ENCODE measurements at regions not wholly inside any gene's neighbourhood (a gene's known extent, or its start where the extent isn't known, plus 50 kb on each side); places are given as distances from the start of the nearest gene placed in this dataset.

GRCh38 chr16:54623636-54624035 is 307.0 kb upstream of the IRX5 start (continued):
- TF ChIP-seq, protein P1, sequence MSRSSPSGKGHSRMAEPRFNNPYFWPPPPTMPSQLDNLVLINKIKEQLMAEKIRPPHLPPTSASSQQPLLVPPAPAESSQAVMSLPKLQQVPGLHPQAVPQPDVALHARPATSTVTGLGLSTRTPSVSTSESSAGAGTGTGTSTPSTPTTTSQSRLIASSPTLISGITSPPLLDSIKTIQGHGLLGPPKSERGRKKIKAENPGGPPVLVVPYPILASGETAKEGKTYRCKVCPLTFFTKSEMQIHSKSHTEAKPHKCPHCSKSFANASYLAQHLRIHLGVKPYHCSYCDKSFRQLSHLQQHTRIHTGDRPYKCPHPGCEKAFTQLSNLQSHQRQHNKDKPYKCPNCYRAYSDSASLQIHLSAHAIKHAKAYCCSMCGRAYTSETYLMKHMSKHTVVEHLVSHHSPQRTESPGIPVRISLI (tag by site-specific recombination; IDR thresholded peaks at IDR 0.05) = no peak
- no peak for TF ChIP-seq REPIN1 (tag by site-specific recombination; IDR thresholded peaks at IDR 0.05; ENCODE audit: low read depth)

DNA sequence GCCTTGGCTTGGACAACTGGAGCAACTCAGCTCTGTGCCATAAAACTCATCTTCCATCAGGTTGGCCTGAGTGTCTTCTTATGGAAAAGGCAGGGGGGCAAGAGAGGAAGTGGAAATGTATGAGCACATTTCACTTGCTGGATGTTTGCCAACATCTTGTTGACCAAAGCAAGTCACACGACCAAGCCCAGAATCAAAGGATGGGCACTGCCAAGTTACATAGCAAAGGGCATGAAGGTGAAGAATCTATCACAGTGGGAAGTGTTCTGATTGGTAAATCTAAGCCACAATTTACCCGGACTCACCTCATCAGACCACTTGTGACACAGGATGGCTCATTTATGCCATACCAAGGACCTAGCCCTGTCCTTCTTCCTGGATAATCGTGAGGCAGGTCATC is 310.5 kb upstream of the IRX5 start:
- no peaks in the 10 kb centered on the region for H3K9me3 ChIP-seq (ENCODE audit: control insufficient read depth, insufficient read depth, low read depth, low read length)
- POLR2A ChIA-PET = no interaction called here
- CTCF ChIA-PET = no interaction called here
- no peak for TF ChIP-seq ZNF211 (tag by site-specific recombination; IDR thresholded peaks at IDR 0.05; ENCODE audit: low read depth)
- TF ChIP-seq, protein P2, sequence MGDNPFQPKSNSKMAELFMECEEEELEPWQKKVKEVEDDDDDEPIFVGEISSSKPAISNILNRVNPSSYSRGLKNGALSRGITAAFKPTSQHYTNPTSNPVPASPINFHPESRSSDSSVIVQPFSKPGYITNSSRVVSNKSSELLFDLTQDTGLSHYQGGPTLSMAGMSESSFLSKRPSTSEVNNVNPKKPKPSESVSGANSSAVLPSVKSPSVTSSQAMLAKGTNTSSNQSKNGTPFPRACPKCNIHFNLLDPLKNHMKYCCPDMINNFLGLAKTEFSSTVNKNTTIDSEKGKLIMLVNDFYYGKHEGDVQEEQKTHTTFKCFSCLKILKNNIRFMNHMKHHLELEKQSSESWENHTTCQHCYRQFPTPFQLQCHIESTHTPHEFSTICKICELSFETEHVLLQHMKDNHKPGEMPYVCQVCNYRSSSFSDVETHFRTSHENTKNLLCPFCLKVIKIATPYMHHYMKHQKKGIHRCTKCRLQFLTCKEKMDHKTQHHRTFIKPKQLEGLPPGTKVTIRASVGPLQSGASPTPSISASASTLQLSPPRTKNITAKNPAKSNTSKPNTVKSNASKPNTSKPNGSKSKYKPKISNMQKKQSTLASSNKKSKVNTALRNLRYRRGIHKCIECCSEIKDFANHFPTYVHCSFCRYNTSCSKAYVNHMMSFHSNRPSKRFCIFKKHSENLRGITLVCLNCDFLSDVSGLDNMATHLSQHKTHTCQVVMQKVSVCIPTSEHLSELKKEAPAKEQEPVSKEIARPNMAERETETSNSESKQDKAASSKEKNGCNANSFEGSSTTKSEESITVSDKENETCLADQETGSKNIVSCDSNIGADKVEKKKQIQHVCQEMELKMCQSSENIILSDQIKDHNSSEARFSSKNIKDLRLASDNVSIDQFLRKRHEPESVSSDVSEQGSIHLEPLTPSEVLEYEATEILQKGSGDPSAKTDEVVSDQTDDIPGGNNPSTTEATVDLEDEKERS (tag by site-specific recombination; IDR thresholded peaks at IDR 0.05) = no peak
- no peak for TF ChIP-seq PRDM2 (tag by site-specific recombination; IDR thresholded peaks at IDR 0.05; ENCODE audit: borderline replicate concordance)
- TF ChIP-seq ZNF335 (tag by site-specific recombination; conservative IDR thresholded peaks at IDR 0.05) = no peak
- no peak for TF ChIP-seq ZNF398 (tag by site-specific recombination; IDR thresholded peaks at IDR 0.05)
- no peak for TF ChIP-seq ZNF623 (tag by site-specific recombination; IDR thresholded peaks at IDR 0.05)
- no peak for TF ChIP-seq YY1 (tag by site-specific recombination; IDR thresholded peaks at IDR 0.05)
- no peak for TF ChIP-seq ZNF416 (tag by site-specific recombination; IDR thresholded peaks at IDR 0.05)
- TF ChIP-seq ZNF449 (tag by site-specific recombination; IDR thresholded peaks at IDR 0.05) = no peak
- TF ChIP-seq GLI2 (tag by site-specific recombination; IDR thresholded peaks at IDR 0.05; ENCODE audit: borderline replicate concordance, low read depth) = no peak
- no peak for TF ChIP-seq ZNF37A (tag by site-specific recombination; IDR thresholded peaks at IDR 0.05)
- TF ChIP-seq ZBTB7A (tag by site-specific recombination; IDR thresholded peaks at IDR 0.05; ENCODE audit: low read depth) = no peak
- no peak for TF ChIP-seq EGR2 (tag by site-specific recombination; IDR thresholded peaks at IDR 0.05; ENCODE audit: low read depth)
- TF ChIP-seq ZNF639 (tag by site-specific recombination; IDR thresholded peaks at IDR 0.05) = no peak
- no peak for TF ChIP-seq MZF1 (tag by site-specific recombination; IDR thresholded peaks at IDR 0.05; ENCODE audit: borderline replicate concordance)
- no peak for TF ChIP-seq GLIS1 (tag by site-specific recombination; IDR thresholded peaks at IDR 0.05)
- no peak for TF ChIP-seq ZNF274 (IDR thresholded peaks at IDR 0.05; ENCODE audit: low read length)
- no peak for TF ChIP-seq ZNF274 (tag by site-specific recombination; IDR thresholded peaks at IDR 0.05; ENCODE audit: borderline replicate concordance)
- no peak for TF ChIP-seq KLF1 (tag by site-specific recombination; IDR thresholded peaks at IDR 0.05)
- no peak for TF ChIP-seq ZNF785 (tag by site-specific recombination; IDR thresholded peaks at IDR 0.05)

More for the DNA sequence above, 310.5 kb upstream of the IRX5 start:
- Histone ChIP-seq H3K4me1 (ENCODE audit: control insufficient read depth, insufficient read depth, low read length) (no peaks in the 10 kb centered on the region), H3K27ac (ENCODE audit: extremely low read depth, low read depth, low read length) (no peak overlapping the region), H3K36me3 (ENCODE audit: control insufficient read depth in 2 of 2, insufficient read depth in 1 of 2, low read length in 2 of 2) (no peaks in the 10 kb centered on the region), H3K4me3 (ENCODE audit: low read depth, low read length) (no peak overlapping the region)
